ENCODE measurements at regions not wholly inside any gene's neighbourhood (a gene's known extent, or its start where the extent isn't known, plus 50 kb on each side); places are given as distances from the start of the nearest gene placed in this dataset.
A peak's percentile ranks its signal among the peaks of the same experiment; 100 is the strongest.

DNA sequence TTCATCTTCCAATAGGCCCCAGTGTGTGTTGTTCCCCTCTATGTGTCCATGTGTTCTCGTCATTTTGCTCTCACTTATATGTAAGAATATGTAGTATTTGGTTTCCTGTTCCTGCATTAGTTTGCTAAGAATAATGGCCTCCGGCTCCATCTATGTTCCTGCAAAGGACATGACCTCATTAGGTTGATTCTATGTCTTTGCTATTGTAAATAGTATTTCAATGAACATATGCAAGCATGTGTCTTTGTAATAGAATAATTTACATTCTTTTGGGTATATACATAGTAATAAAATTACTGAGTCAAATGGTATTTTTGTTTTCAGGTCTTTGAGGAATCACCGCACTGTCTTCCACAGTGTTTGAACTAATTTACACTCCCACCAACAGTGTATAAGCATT, 202.9 kb upstream of the KIRREL3 start:
- no peak for DNase-seq

DNA sequence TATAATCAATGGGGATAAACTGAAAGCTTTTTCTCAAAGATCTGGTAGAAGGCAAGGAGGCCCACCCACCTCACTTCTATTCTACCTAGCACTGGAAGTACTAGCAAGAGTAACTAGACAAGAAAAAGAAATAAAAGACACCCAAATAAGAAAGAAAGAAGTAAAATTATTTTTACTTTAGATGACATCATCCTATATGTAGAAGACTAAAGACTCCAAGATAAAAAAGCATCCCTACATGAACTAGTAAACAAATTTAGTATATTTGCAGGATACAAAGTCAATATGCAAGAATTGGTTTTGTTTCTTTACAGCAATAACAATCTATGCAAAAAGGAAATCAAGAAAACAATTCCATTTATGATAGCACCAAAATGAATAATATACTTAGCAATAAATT, 201.5 kb upstream of the KIRREL3 start:
- no peak for DNase-seq

DNA sequence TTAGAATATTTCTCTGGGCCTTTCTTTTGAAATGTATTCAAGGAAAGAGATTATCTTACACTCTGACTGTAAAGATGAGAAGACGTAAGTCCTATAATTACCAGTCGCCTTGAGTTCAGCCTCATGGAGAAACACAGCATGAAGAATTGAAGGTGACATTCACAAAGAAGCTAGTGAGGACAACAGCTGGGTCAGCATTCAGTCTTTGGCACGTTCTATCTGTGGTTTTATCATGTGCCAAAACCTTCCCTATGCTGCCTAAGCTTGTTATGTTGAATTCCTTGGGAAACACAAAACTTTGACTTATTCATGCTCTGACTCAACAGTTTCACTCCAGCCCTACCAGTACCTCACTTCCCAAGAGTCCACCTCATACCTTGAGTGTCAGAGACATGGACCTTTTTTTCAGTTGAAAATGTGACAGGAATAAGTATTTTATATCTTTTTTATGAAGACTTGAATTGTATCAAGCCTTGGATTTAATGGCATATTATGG, 198.8 kb upstream of the KIRREL3 start:
- no peak for DNase-seq

DNA sequence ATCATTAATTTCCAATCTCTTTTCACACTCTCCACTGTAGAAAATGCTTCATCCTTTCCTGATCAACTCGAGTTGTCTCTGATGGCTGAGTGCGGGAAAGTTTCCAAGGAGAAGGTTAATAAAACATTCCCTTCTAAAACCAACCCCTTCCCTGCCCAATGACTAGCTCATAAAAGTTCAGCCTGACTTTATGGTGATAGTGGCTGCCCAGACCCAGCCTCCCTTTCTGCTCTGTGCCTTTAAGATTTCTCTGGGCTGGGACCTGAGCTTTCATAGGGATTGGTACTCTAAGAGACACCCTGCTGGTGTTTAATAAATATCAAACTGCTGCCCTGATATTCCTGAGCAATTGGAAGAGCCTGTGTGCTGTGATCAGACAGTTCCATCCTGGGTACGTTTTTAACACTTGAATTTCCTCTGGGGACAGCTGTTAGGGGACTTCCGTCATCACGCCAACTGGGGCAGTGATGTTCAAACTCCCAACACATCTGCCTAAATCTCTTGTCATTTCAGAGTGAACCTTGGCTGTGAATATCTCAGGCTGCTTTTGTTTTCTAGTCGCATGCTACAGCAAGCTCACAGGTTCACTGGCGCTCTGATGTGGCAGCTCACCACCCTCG, 195.0 kb upstream of the KIRREL3 start:
- peak in 3 of 58 donors; percentile 2 to 13 (median 2) for DNase-seq

DNA sequence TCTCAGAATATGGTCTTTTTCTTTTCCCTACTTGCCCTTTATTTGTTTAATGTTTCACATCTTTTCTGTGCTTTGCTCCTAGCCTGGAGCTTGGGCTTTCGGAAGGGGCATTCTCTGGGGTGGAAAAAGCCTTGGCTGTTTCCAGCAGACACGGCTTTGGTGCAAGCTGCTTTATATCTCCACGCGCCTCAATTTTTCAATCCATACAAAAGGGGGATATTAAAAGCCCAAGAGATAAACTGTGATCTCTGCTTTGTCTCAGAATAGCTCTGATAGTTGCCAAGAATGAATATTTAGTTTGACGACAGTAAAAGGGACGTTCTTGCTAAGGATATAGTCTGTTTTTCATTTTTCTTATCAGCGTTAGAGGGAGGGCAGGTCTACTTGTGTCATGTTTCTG, 194.0 kb upstream of the KIRREL3 start:
- no peak for DNase-seq

DNA sequence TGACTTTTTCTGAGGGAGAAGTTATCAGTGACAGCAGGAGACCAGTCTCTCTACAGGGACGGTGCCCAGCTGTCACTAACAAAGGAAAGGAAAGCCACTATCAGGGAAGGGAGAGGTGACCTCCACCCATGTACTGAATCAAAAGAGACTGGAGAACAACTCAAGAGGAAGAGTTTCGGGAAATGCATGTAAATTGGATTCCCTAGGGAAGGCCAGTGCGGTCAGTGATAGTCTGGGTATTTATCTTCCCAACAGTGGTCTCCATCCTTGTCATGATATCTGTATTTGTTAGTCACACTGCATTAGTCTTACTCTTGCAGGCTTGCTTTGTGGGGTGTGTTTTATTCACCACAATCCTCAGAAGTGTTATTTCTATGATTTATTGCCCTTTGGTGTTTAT, 193.4 kb upstream of the KIRREL3 start:
- no peak for DNase-seq

DNA sequence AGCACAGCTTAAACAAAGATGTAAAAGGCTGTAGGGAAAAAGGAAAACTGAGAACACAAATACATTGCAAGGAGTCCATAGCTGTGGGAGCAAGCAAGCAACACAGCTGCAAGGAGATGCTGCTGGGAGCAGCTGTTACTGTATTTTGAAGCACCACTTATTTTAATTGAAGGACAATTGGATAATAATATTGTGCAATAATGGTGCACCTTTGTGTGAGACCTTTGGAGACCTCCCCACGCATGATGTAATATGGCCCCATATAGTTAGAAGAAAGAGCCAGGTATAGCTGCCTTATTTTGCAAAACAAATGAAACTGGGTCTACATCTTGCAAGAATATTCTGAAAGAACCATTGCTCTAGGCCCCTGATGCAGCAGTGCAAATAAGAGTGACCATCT, 191.1 kb upstream of the KIRREL3 start:
- DNase-seq, result no peak

DNA sequence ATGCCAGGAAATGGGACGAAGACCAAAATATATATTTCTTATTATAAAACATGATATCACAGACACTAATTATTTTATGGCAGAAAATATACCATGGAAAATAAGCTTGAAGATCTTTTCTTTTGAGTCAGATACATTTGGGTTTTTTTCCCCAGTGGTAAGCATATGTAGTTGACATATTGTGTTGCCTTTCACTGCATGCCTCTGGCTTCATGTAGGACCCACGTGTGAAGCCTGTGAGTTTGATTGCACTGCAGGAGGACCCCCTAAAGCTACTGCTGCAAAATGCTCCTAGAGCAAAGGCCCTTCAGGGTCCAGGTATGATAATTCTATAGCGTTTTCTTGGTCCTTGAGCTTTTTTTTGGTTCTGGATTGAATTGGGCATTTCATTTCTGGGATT, 190.7 kb upstream of the KIRREL3 start:
- no peak for DNase-seq

DNA sequence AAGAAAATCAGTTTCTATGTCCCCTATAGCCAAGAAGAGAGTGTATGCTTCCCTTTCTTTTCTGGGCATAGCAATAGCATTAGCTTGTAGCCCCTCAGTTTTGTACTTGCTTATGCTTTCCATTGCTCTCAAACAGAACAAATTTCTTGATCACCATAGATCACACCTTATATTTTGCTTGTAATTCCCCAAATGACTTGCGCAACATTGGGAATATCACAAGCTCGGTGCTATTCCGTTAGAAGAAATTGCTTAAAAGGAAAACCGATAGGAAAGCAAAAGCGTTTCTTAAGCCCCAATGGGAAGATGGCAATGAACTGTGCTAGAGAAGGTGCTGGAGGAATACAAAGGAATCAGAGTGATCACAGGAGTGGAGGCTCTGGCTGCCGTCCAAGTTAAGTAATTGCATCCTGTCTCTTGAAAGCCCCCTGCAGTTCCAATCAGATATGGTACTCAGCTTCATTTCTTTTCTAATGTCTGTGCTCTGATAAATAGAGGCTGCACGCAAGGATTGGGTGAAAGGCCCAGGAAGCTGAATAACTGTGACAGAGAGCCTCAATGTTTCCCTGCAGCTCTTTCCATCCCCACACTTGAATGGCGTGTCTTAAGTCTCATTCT, 182.1 kb upstream of the KIRREL3 start:
- no peak for DNase-seq

DNA sequence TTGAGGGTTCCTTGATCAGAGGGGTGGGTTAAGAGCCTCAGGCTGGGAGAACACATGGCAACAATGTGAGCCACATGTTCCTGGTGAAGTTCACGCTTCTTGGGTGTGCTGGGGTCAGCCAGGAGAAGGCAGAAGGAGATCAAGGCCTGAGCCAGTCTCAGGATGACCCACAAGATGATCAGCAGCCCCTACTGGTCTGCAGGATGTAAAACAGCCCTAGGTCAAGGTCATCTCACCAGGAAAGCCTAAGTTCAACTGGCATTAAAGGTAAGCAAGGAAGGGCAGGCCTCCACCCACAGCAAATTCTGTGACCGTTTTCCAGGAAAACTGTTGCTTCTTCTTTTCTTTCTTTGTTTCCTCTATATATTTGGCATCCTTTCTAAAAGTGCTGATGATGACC, 156.7 kb upstream of the KIRREL3 start:
- DNase-seq, result no peak

DNA sequence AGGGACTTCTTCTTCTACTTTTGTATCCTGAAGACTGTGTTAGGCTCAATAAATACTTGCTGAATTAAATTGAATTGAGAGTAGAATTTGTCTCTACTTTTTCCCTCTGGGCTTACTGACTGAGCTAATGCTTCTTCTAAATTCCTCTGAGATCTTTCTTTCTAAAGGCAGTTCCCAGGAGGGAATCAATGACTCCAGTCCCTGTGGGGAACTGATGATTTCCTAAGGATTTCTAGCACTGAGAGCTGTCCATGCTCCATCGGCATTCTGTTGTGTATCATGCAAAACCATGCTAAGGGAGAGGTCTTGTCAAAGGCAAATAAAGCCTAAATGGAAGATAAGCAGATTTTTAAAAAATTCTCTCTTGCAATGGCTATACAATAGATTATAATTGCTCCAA, 148.8 kb upstream of the KIRREL3 start:
- DNase-seq, result no peak

DNA sequence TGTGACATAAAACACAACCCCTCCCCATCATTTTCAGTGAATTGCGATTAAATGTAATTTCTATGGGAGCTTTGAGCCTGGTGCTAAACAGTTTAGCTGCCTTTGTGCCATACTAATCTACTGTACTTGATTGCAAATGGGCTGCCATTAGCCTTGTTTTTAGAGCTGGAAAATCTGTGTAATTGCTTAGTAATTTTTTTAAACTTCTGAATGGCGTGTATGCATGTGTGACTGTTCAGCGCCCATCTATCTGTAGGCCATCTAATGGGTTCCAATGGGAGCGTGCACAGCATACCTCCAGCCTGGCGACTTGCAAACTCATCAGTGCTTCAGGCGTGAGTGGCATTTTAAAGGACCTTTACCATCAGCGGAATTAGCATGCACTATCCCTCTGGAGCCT, 142.7 kb upstream of the KIRREL3 start:
- DNase-seq, result no peak

DNA sequence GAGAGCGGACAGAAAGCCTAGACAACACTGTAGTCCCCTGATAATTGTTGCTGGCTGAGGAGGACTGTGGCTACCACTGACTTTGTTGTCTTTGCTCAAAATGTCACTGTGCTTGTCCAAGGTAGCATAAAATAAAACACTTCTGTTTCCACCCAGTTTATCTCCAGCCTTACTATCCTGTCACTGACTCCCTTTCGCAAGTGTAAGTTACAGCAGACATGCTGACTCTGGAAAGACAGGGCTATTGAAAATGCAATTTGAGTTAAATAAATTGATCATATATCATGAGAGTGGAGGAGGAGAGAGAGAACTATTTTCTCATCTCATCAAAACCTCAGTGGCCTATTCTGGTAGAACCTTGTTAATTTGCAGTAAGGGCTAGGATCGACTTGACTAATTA, 138.0 kb upstream of the KIRREL3 start:
- no peak for DNase-seq

DNA sequence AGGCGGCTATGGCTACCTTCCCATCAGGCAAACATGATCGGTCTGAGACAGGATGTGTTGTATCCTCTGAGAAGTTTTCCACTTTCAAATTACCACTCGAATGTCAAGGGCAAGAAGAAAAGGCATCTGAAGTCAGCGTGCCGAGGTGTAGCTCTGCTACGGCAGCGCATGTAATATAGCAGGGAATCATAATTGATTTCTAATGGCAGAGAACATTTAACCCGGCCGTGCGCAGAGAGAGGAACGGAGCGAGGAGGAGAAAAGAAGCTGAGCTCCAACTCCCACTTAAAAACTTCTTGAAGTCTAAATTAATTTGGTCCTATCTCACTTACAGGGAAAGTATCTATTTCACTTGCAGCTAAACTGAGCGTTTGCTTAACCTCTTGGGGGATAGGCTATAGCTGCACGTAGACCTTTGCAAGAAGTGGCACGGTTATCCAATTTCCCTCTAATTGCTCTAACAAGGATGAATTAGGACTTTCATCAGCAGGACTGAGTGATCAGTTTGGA, 137.3 kb upstream of the KIRREL3 start:
- no peak for DNase-seq

DNA sequence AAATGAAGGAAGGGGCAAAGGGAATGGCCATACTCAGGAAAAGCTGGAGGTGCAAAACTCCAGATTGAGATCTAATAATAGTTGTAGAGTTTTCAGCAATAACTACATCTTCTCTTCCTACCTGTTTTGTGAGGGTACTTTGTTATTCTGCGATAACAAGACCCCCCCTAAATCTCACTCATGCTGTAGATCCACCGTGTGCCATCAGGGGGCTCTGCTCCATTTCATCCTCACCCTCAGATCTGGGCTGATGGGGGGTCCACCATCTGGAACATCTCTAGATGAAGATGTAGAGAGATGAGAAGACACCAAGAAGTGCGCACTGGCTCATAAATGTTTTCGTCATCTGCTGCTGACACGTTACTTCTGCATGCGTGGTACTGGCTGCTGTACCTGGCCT, 135.9 kb upstream of the KIRREL3 start:
- DNase-seq, result no peak

DNA sequence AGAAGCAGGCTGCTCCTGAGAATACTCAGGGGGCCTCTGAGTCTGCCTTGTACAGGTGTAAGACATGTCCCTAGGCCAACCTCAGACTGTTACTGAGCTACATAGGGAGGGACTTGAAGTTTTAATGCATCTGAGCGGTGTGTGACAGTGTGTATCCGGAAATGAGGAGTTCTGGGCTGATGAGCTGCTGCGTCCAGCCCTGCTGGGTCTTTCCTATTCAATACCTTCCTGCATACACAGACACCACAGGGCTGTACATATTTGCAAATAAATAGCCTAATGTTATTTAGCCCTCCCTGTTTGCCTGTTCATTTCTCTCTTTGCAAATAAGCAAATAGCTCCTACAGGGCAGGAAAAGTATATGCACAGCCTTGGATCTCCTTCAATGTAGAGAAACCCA, 134.7 kb upstream of the KIRREL3 start:
- no peak for DNase-seq

DNA sequence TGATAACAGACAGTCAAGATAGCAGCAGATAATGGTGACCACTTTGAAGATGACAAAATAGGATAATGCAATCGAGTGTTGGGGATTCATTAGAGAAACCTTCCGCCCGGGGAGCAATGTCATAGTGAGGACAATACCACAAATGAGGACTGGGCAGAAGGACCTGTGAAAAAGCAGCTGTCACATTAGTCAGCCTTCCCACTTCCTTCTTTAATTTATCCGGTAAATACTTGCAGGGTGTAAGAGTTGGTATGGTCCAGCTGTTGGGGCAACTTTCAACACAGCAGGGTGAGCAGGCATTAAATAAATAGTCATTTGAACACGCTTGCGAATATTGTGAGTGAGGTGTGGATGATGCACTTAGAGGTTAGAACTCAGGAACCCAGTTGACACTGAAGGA, 132.5 kb upstream of the KIRREL3 start:
- DNase-seq, result no peak

DNA sequence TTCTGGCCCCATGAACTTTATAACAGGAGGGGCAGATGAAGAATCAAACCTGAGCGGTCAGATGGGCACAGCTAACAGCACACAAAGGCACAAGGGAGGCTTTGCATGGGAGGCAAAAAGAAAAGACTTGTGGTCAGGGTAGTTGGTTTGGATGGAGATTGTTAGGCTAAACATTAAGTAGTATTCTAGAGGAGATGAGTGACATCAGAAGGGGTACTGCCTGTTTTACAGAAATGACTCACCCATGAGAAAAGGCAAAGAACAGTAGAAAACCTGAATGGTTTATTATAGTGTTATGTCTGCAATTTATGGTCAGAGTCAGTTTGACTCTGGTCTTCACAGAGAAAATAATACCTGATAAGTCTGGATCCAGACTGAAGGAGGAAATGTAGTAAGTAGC, 129.8 kb upstream of the KIRREL3 start:
- no peak for DNase-seq

DNA sequence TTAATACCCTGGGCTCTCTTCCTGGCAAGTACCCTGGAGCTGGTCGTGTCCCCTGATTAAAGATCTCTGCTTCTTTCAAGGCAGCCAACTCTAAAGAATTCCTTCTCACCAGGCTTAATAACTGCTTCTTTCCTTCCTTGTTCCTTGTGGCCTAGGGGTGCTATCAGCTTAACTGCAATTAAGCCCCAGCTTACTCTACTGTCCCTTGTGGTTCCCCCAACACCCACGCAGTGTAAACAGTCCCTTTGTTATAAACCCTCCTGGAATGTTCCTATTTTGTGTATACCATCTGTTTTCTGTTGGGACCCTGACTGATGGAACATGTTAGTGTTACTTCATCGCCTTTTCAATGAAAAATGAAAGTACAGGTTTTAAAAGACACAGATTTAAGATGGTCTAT, 126.4 kb upstream of the KIRREL3 start:
- no peak for DNase-seq

DNA sequence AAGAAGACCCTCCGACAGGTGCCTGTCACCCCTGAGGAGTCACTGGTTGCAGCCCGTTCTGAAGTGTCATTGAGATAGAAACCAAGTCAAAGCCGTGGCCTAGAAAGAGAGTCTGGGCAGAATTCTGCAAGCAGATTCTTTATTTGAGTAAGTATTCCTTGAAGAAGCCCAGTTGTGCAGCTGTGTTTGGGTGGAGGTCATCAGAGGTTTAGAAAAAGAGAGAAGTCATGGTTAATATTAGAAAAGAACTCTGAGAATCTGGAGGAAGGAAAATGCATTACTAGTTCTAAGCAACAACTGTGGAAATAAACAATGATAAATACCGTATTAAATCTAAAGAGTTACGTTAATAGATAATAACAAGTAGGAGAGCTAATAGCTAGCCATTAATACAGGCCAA, 118.8 kb upstream of the KIRREL3 start:
- DNase-seq, result no peak

DNA sequence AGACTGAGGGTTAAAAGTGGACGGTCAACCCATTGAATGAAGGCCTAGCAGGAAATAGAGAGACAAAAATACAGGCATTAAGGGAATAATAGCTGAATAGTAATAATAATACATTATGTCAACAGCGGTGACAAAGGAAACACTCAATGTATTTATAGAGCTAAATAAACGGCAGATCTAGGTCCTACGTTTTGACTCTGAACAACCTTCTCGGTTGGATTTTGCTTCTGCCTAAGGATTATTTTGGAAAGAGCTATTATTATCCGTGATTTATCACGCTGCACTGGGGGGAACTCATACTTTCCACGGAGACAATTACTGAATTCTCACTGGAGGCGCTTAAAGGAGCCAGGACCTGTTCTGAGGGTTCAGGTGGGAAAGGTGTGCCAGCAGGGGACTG, 118.2 kb upstream of the KIRREL3 start:
- DNase-seq, result no peak

DNA sequence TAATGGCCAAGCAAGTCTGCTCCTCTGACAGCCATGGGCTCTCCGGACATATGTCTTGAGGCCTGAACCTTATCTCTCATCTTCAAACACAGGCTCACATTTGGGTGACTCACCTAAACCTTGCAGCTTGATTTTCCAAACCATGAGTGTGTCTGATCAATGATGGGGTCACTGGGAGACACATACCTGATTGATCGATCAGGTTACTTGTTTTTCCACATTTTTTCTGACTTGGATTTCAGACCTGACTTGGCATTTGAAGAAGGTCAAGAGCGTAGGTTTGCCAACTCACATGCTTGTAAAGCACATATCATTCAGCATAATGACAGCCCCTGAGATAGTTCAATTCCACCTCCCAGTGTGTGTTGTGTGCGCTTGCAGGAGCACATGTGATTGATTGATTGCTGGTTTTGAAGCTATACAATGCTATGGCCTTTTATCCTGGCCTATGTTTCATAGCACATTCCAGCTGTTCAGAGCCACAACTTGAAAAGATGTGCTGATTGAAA, 116.7 kb upstream of the KIRREL3 start:
- DNase-seq, result no peak

DNA sequence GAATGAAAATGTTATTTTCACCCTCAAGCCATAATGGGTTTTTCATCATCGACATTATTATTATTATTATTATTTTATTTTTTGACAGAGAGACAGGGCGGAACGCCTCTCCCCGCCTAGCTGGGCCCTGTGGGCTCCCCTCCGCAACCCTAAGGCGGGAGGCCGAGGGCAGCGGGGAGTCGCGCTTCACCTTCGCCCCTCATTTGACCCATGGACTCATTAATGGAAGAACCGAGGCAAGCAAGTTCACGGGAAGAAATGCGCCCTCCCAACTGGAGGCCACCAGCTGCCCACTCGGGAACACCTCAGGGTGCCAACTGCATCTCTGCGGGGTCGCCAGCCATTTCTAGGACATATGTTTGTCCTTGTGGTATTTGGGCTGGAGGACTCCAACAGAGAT, 115.3 kb upstream of the KIRREL3 start:
- no peak for DNase-seq
